SK-N-SH (cell line): ENCODE measurements at regions not wholly inside any gene's neighbourhood (a gene's known extent, or its start where the extent isn't known, plus 50 kb on each side); places are given as distances from the start of the nearest gene placed in this dataset.

Experiments used
- CTCF ChIA-PET: fragments of 300-600, 350-600 bp; formaldehyde crosslinking; extraction: SDS; loops from one replicate; lab custom pipeline; 2021; lab: Yijun Ruan, JAX
- POLR2A ChIA-PET: fragments of 350-600 bp; sonication (Branson Sonifier 250); formaldehyde crosslinking; extraction: SDS; loops from one replicate; lab custom pipeline; 2020; ENCODE audit warnings: antibody characterized with exemption, inconsistent platforms; lab: Yijun Ruan, JAX
- DNase-seq: peaks from one replicate; pipeline ENCODE4 v3.0.0; 2012
- H2AFZ ChIP-seq: fragments of 200-600 bp; sonication (generic); 2 replicates; pipeline ENCODE4 v1.8.1; 2016; ENCODE audit warnings: antibody characterized with exemption, mild to moderate bottlenecking, low read depth
- H3F3A ChIP-seq: fragments of 200-600 bp; sonication (generic); replicated peaks from 2 replicates; pipeline ENCODE3; 2016; ENCODE audit warnings: antibody characterized with exemption, mild to moderate bottlenecking; ENCODE audit not compliant: insufficient read depth
- H3K27ac ChIP-seq, 2 experiments: fragments of 200-500 bp in 1 of 2; fragments of 200-600 bp in 1 of 2; sonication (Bioruptor generic) in 1 of 2; sonication (generic), shearing (Covaris generic) in 1 of 2; 2 replicates each; pipeline versions ENCODE4 v1.5.1 to v1.6.1; 2014 to 2016; ENCODE audit warnings: low read depth in 2 of 2, inconsistent platforms in 1 of 2, low read length in 1 of 2, mild to moderate bottlenecking in 1 of 2, mixed read lengths in 1 of 2
- H3K27me3 ChIP-seq: fragments of 200-600 bp; sonication (generic), shearing (Covaris generic); 2 replicates; pipeline ENCODE4 v1.6.1; 2016; ENCODE audit warnings: mixed run types; ENCODE audit not compliant: insufficient read depth
- H3K36me3 ChIP-seq, 2 experiments: fragments of 200-500 bp in 1 of 2; fragments of 200-600 bp in 1 of 2; sonication (Bioruptor generic) in 1 of 2; sonication (generic) in 1 of 2; replicated peaks in 1 of 2; 2 replicates each; pipeline versions ENCODE3 to v1.5.1; 2014 to 2016; ENCODE audit warnings: low read length in 1 of 2, mild to moderate bottlenecking in 1 of 2; ENCODE audit not compliant: insufficient read depth in 2 of 2, control insufficient read depth in 1 of 2
- H3K4me1 ChIP-seq, 2 experiments: fragments of 200-500 bp in 1 of 2; fragments of 200-600 bp in 1 of 2; sonication (Bioruptor generic) in 1 of 2; sonication (generic), shearing (Covaris generic) in 1 of 2; 2 replicates each; pipeline versions ENCODE4 v1.5.1 to v1.6.1; 2014 to 2016; ENCODE audit warnings: low read depth in 1 of 2, low read length in 1 of 2, mixed run types in 1 of 2; ENCODE audit not compliant: insufficient read depth in 2 of 2, control insufficient read depth in 1 of 2
- H3K4me2 ChIP-seq: fragments of 200-600 bp; sonication (generic), shearing (Covaris generic); 2 replicates; pipeline ENCODE4 v1.6.1; 2017; ENCODE audit warnings: mixed run types
- H3K4me3 ChIP-seq, 2 experiments: fragments of 200-500 bp in 1 of 2; fragments of 200-600 bp in 1 of 2; sonication (Bioruptor generic) in 1 of 2; sonication (generic), shearing (Covaris generic) in 1 of 2; 2 replicates each; pipeline versions ENCODE4 v1.5.1 to v1.8.1; 2014 to 2016; ENCODE audit warnings: low read depth in 2 of 2, inconsistent platforms in 1 of 2, low read length in 1 of 2, mild to moderate bottlenecking in 1 of 2, mixed read lengths in 1 of 2, moderate library complexity in 1 of 2
- H3K79me2 ChIP-seq: fragments of 200-600 bp; sonication (generic); 2 replicates; pipeline ENCODE4 v1.8.1; 2017; ENCODE audit warnings: mild to moderate bottlenecking; ENCODE audit not compliant: insufficient read depth
- H3K9ac ChIP-seq: fragments of 200-600 bp; sonication (generic); 2 replicates; pipeline ENCODE4 v1.6.1; 2017; ENCODE audit warnings: mixed run types
- H3K9me2 ChIP-seq: fragments of 200-600 bp; sonication (generic); 2 replicates; pipeline ENCODE4 v1.6.1; 2017; ENCODE audit warnings: mixed run types
- H3K9me3 ChIP-seq: fragments of 200-600 bp; sonication (generic); 2 replicates; pipeline ENCODE4 v1.6.1; 2017; ENCODE audit warnings: mixed run types, mild to moderate bottlenecking, moderate library complexity
- H4K20me1 ChIP-seq: fragments of 200-600 bp; sonication (generic); 2 replicates; pipeline ENCODE4 v1.6.1; 2017; ENCODE audit warnings: mild to moderate bottlenecking, mixed run types; ENCODE audit not compliant: insufficient read depth
- EZH2phosphoT487 ChIP-seq: fragments of 200-600 bp; sonication (generic); IDR thresholded peaks from 2 replicates; pipeline ENCODE4 v1.6.1; 2017; ENCODE audit warnings: low read depth, mixed run types, mild to moderate bottlenecking, antibody characterized with exemption, moderate library complexity, borderline replicate concordance
- FOXJ3 ChIP-seq: sonication (generic); formaldehyde crosslinking; IDR thresholded peaks from 2 replicates; pipeline ENCODE4 v1.5.1; 2020; ENCODE audit warnings: mild to moderate bottlenecking, missing genetic modification reagents
- FOXM1 ChIP-seq: IDR thresholded peaks from 2 replicates; pipeline ENCODE4 v1.4.0; 2012; ENCODE audit warnings: low read depth, mild to moderate bottlenecking
- GATA2 ChIP-seq: sonication (generic); formaldehyde crosslinking; IDR thresholded peaks from 2 replicates; pipeline ENCODE4 v1.5.0; 2020; ENCODE audit warnings: mild to moderate bottlenecking, missing genetic modification reagents
- JUND ChIP-seq: IDR thresholded peaks from 2 replicates; pipeline ENCODE4 v1.4.0; 2012
- NFIC ChIP-seq: IDR thresholded peaks from 2 replicates; pipeline ENCODE4 v1.4.0; 2012; ENCODE audit warnings: borderline replicate concordance
- POLR2AphosphoS5 ChIP-seq: IDR thresholded peaks from 2 replicates; pipeline ENCODE4 v1.6.1; 2012; ENCODE audit warnings: low read depth, low read length
- RAD21 ChIP-seq: IDR thresholded peaks from 2 replicates; pipeline ENCODE4 v1.6.1; 2012; ENCODE audit warnings: mild to moderate bottlenecking, low read length
- RFX5 ChIP-seq: IDR thresholded peaks from 2 replicates; pipeline ENCODE4 v1.6.1; 2012; ENCODE audit warnings: mild to moderate bottlenecking, improper control_type of control experiment, low read length
- RXRA ChIP-seq: IDR thresholded peaks from 2 replicates; pipeline ENCODE4 v1.4.0; 2012; ENCODE audit warnings: low read depth, mild to moderate bottlenecking, borderline replicate concordance
- SIN3A ChIP-seq: IDR thresholded peaks from 2 replicates; pipeline ENCODE4 v1.6.1; 2012; ENCODE audit warnings: low read depth, mild to moderate bottlenecking, low read length, moderate library complexity, borderline replicate concordance
- TAF1 ChIP-seq: IDR thresholded peaks from 2 replicates; pipeline ENCODE4 v1.6.1; 2012; ENCODE audit warnings: low read depth, mild to moderate bottlenecking, low read length, moderate library complexity, borderline replicate concordance
- TCF12 ChIP-seq: IDR thresholded peaks from 2 replicates; pipeline ENCODE4 v1.4.0; 2012
- TEAD4 ChIP-seq: IDR thresholded peaks from 2 replicates; pipeline ENCODE4 v1.4.0; 2012; ENCODE audit warnings: mild to moderate bottlenecking, borderline replicate concordance; ENCODE audit not compliant: insufficient read depth
- YY1 ChIP-seq: IDR thresholded peaks from 2 replicates; pipeline ENCODE4 v1.4.0; 2012; ENCODE audit warnings: low read depth, mild to moderate bottlenecking
- WGBS: methylation state at CpG from one replicate; pipeline ENCODE4 v1.1.6; 2017; ENCODE audit warnings: low lambda C conversion rate; 5-methylcytosine and 5-hydroxymethylcytosine counted together
- TF ChIP-seq, protein P1 (sequence below): IDR thresholded peaks from 2 replicates; pipeline ENCODE4 v1.4.0; 2012; ENCODE audit warnings: low read depth, borderline replicate concordance
- TF ChIP-seq, protein P2 (sequence below): fragments of 150-350 bp; IDR thresholded peaks from 2 replicates; pipeline ENCODE4 v1.6.1; 2016; ENCODE audit warnings: mild to moderate bottlenecking, low read depth, low read length
- TF ChIP-seq, protein P3 (sequence below): fragments of 200-600 bp; sonication (generic); IDR thresholded peaks from 2 replicates; pipeline ENCODE4 v1.6.1; 2017; ENCODE audit warnings: antibody characterized with exemption, mild to moderate bottlenecking, moderate library complexity
- TF ChIP-seq, protein P4 (sequence below): IDR thresholded peaks from 2 replicates; pipeline ENCODE4; 2012
- TF ChIP-seq, protein P5 (sequence below): IDR thresholded peaks from 2 replicates; pipeline ENCODE4 v1.4.0; 2012; ENCODE audit warnings: low read depth, borderline replicate concordance

DNA sequence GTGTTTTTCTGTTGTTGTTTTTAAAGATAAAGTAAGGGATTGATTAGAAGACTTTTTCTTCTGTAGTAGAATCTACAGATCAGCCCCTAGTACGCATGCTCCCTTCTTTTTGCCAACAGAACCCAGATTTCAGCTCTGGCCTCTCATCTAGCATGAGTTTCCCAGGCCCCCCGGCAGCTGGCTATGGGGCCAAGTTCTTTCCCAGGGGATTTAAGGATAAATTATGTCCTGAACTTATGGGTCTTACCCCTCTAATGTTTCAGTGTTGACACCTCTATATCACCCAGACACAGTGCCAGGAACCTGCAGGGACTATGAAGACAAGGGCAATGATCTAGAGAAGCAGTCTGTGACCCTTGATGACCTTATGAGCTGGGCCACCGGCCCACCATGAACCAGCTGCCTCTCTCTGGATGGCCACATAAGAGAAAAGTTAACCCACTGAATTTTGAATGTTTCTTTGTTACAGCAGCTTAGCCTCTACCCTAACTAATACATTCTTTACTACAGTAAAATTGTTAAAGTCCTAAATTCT, 150.5 kb downstream of the UNC5CL start:
- DNase-seq = no peak
- Histone ChIP-seq H3K27me3 (no peaks in the 10 kb centered on the region; the same call in 1 of the 2 replicates), H4K20me1 (no peaks in the 10 kb centered on the region), H3K4me3 (no peak overlapping the region; a peak in 1 of 4 replicates), H2AFZ (no peak overlapping the region), H3K4me1 (peaks cover 0 to 27% of the 10 kb centered on the region in 2 experiments; a peak in 2 of 4 replicates), H3K9ac (no peak overlapping the region), H3K9me3 (no peaks in the 10 kb centered on the region), H3K9me2 (no peaks in the 10 kb centered on the region), H3K79me2 (no peaks in the 10 kb centered on the region), H3F3A (no peaks in the 10 kb centered on the region), H3K4me2 (no peak overlapping the region), H3K27ac (peak overlapping the region in 1 of 2 experiments; percentile 89; a peak in 2 of 4 replicates), H3K36me3 (no peaks in the 10 kb centered on the region)
- 50% methylated on average over 3 of the region's 3 CpGs for WGBS
- CTCF ChIA-PET = interaction anchor here (0.7 to 3.5 kb wide), 5 partner anchors 8 to 222 kb away, joined by 3 to 9 read pairs (median 4); no protein-coding TSS in a partner anchor
- TF ChIP-seq, protein P1, sequence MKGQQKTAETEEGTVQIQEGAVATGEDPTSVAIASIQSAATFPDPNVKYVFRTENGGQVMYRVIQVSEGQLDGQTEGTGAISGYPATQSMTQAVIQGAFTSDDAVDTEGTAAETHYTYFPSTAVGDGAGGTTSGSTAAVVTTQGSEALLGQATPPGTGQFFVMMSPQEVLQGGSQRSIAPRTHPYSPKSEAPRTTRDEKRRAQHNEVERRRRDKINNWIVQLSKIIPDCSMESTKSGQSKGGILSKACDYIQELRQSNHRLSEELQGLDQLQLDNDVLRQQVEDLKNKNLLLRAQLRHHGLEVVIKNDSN = no peak
- TF ChIP-seq, protein P2, sequence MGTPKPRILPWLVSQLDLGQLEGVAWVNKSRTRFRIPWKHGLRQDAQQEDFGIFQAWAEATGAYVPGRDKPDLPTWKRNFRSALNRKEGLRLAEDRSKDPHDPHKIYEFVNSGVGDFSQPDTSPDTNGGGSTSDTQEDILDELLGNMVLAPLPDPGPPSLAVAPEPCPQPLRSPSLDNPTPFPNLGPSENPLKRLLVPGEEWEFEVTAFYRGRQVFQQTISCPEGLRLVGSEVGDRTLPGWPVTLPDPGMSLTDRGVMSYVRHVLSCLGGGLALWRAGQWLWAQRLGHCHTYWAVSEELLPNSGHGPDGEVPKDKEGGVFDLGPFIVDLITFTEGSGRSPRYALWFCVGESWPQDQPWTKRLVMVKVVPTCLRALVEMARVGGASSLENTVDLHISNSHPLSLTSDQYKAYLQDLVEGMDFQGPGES = no peak
- no peak for TF ChIP-seq RFX5
- no peak for TF ChIP-seq TAF1
- TF ChIP-seq JUND = no peak
- no peak for TF ChIP-seq POLR2AphosphoS5
- no peak for TF ChIP-seq TEAD4
- no peak for TF ChIP-seq RXRA
- TF ChIP-seq FOXM1 = no peak
- TF ChIP-seq YY1 = no peak
- TF ChIP-seq, protein P3, sequence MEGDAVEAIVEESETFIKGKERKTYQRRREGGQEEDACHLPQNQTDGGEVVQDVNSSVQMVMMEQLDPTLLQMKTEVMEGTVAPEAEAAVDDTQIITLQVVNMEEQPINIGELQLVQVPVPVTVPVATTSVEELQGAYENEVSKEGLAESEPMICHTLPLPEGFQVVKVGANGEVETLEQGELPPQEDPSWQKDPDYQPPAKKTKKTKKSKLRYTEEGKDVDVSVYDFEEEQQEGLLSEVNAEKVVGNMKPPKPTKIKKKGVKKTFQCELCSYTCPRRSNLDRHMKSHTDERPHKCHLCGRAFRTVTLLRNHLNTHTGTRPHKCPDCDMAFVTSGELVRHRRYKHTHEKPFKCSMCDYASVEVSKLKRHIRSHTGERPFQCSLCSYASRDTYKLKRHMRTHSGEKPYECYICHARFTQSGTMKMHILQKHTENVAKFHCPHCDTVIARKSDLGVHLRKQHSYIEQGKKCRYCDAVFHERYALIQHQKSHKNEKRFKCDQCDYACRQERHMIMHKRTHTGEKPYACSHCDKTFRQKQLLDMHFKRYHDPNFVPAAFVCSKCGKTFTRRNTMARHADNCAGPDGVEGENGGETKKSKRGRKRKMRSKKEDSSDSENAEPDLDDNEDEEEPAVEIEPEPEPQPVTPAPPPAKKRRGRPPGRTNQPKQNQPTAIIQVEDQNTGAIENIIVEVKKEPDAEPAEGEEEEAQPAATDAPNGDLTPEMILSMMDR = no peak
- TF ChIP-seq RAD21 = no peak
- TF ChIP-seq NFIC = no peak
- TF ChIP-seq TCF12 = no peak
- POLR2A ChIA-PET = no interaction called here

DNA sequence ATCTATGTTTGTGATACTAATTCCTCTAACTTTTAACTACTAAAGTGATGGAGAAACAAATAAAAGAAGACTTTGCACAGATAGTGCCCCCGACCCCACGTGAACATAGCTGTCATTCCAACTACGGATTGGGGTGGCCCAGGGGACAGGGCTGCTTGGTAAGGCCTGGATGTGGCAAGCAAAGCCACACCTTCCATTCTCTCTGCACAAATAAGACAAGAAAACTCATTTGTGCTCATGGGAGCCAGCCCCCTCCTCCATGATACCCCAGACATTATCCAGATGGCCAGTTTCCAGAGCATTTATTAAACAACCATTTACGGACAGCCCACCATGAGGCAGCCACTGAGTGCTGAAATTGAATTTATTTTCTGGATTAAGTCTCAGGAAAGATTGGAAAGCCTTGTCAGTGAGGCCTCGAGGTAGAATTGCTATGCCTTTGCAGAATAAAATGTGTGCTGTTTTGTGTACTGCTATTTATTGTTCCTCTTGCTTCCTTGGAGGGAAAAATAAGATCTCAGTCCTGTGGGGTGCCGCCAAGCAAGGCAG, 151.2 kb downstream of the UNC5CL start:
- POLR2A ChIA-PET = no interaction called here
- peak; percentile 72 for DNase-seq
- Histone ChIP-seq H3K4me1 (peaks cover 0 to 27% of the 10 kb centered on the region in 2 experiments; a peak in 2 of 4 replicates), H3K9me3 (no peaks in the 10 kb centered on the region), H3K4me3 (no peak overlapping the region), H3K9me2 (no peaks in the 10 kb centered on the region), H3K36me3 (no peaks in the 10 kb centered on the region), H2AFZ (no peak overlapping the region), H3K27ac (peak overlapping the region in 1 of 2 experiments; percentile 89; a peak in 2 of 4 replicates), H3K79me2 (no peaks in the 10 kb centered on the region), H3K4me2 (no peak overlapping the region), H3F3A (no peaks in the 10 kb centered on the region), H4K20me1 (no peaks in the 10 kb centered on the region), H3K27me3 (no peaks in the 10 kb centered on the region; the same call in 1 of the 2 replicates), H3K9ac (no peak overlapping the region)
- CTCF ChIA-PET = interaction anchor here (0.8 to 3.5 kb wide), 5 partner anchors 9 to 111 kb away, joined by 3 to 9 read pairs (median 3); no protein-coding TSS in a partner anchor
- WGBS = 31% methylated on average over 6 of the region's 6 CpGs
- TF ChIP-seq RFX5 = no peak
- no peak for TF ChIP-seq EZH2phosphoT487
- TF ChIP-seq, protein P4, sequence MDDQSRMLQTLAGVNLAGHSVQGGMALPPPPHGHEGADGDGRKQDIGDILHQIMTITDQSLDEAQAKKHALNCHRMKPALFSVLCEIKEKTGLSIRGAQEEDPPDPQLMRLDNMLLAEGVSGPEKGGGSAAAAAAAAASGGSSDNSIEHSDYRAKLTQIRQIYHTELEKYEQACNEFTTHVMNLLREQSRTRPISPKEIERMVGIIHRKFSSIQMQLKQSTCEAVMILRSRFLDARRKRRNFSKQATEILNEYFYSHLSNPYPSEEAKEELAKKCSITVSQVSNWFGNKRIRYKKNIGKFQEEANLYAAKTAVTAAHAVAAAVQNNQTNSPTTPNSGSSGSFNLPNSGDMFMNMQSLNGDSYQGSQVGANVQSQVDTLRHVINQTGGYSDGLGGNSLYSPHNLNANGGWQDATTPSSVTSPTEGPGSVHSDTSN = no peak
- no peak for TF ChIP-seq SIN3A
- TF ChIP-seq RXRA = no peak
- TF ChIP-seq POLR2AphosphoS5 = no peak
- TF ChIP-seq GATA2 (CRISPR knock-in tag) = peak; percentile 69
- TF ChIP-seq, protein P5, sequence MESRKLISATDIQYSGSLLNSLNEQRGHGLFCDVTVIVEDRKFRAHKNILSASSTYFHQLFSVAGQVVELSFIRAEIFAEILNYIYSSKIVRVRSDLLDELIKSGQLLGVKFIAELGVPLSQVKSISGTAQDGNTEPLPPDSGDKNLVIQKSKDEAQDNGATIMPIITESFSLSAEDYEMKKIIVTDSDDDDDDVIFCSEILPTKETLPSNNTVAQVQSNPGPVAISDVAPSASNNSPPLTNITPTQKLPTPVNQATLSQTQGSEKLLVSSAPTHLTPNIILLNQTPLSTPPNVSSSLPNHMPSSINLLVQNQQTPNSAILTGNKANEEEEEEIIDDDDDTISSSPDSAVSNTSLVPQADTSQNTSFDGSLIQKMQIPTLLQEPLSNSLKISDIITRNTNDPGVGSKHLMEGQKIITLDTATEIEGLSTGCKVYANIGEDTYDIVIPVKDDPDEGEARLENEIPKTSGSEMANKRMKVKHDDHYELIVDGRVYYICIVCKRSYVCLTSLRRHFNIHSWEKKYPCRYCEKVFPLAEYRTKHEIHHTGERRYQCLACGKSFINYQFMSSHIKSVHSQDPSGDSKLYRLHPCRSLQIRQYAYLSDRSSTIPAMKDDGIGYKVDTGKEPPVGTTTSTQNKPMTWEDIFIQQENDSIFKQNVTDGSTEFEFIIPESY = no peak
- peak; percentile 88 for TF ChIP-seq FOXJ3 (CRISPR knock-in tag)
